Neural cell (in vitro differentiated cells): ENCODE measurements at regions not wholly inside any gene's neighbourhood (a gene's known extent, or its start where the extent isn't known, plus 50 kb on each side); places are given as distances from the start of the nearest gene placed in this dataset.

Source experiments
- TAF1 ChIP-seq: IDR thresholded peaks from 2 replicates; pipeline ENCODE4 v1.6.1; 2012; ENCODE audit warnings: low read depth
- TF ChIP-seq, protein P1 (sequence below): fragments of 450-650 bp; IDR thresholded peaks from 2 replicates; pipeline ENCODE4 v1.5.1; 2014; ENCODE audit warnings: antibody characterized with exemption, mild to moderate bottlenecking, moderate library complexity; ENCODE audit not compliant: poor library complexity, severe bottlenecking

GRCh38 chr1:121538943-121539575, 354.3 kb downstream of the SRGAP2C start:
- no peak for TF ChIP-seq TAF1
- TF ChIP-seq, protein P1, sequence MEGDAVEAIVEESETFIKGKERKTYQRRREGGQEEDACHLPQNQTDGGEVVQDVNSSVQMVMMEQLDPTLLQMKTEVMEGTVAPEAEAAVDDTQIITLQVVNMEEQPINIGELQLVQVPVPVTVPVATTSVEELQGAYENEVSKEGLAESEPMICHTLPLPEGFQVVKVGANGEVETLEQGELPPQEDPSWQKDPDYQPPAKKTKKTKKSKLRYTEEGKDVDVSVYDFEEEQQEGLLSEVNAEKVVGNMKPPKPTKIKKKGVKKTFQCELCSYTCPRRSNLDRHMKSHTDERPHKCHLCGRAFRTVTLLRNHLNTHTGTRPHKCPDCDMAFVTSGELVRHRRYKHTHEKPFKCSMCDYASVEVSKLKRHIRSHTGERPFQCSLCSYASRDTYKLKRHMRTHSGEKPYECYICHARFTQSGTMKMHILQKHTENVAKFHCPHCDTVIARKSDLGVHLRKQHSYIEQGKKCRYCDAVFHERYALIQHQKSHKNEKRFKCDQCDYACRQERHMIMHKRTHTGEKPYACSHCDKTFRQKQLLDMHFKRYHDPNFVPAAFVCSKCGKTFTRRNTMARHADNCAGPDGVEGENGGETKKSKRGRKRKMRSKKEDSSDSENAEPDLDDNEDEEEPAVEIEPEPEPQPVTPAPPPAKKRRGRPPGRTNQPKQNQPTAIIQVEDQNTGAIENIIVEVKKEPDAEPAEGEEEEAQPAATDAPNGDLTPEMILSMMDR, result no peak
